PC-3 (cell line): ENCODE measurements at regions not wholly inside any gene's neighbourhood (a gene's known extent, or its start where the extent isn't known, plus 50 kb on each side); places are given as distances from the start of the nearest gene placed in this dataset.

Source experiments
- CTCF ChIP-seq: fragments of 300-600 bp; sonication (generic); conservative IDR thresholded peaks from 2 replicates; pipeline ENCODE4 v1.5.1; 2017; ENCODE audit warnings: antibody characterized with exemption, low read depth, mild to moderate bottlenecking, low read length
- EZH2 ChIP-seq: fragments of 300-600 bp; sonication (generic); IDR thresholded peaks from one replicate; pipeline ENCODE4 v1.6.1; 2017; ENCODE audit warnings: antibody characterized with exemption, mild to moderate bottlenecking, low read length; ENCODE audit not compliant: unreplicated experiment
- EZH2phosphoT487 ChIP-seq: fragments of 300-600 bp; sonication (generic); IDR thresholded peaks from 2 replicates; pipeline ENCODE4 v1.6.1; 2018; ENCODE audit warnings: mild to moderate bottlenecking, antibody characterized with exemption, low read length, borderline replicate concordance

- TF ChIP-seq CTCF (no peak), EZH2 (no peak), EZH2phosphoT487 (no peak)
Observed at GRCh38 chr5:61659221-61659696, 327.2 kb downstream of the ZSWIM6 start.
